Hepatocyte (in vitro differentiated cells): ENCODE measurements at regions not wholly inside any gene's neighbourhood (a gene's known extent, or its start where the extent isn't known, plus 50 kb on each side); places are given as distances from the start of the nearest gene placed in this dataset.

ENCODE experiments used
- CTCF ChIP-seq: fragments of 200-600 bp; sonication (generic); IDR thresholded peaks from 2 replicates; pipeline ENCODE4 v1.5.1; 2016; ENCODE audit warnings: antibody characterized with exemption, mild to moderate bottlenecking; ENCODE audit not compliant: poor library complexity
- EZH2phosphoT487 ChIP-seq: fragments of 200-600 bp; sonication (generic); IDR thresholded peaks from one replicate; pipeline ENCODE4 v1.6.1; 2018; ENCODE audit warnings: antibody characterized with exemption, mild to moderate bottlenecking, low read depth, moderate library complexity; ENCODE audit not compliant: unreplicated experiment, severe bottlenecking

GRCh38 chr12:25689996-25690501 lies 137.0 kb upstream of the LMNTD1 start:
- TF ChIP-seq EZH2phosphoT487, result no peak
- no peak for TF ChIP-seq CTCF
